GM21423 (cell line): ENCODE measurements at regions not wholly inside any gene's neighbourhood (a gene's known extent, or its start where the extent isn't known, plus 50 kb on each side); places are given as distances from the start of the nearest gene placed in this dataset.

Source experiments
- ATAC-seq: cut with Tn5 transposase; IDR thresholded peaks from one replicate; pipeline ENCODE4 v1.9.1; 2021; ENCODE audit warnings: mild to moderate bottlenecking, moderate library complexity; ENCODE audit not compliant: unreplicated experiment

GRCh38 chr9:6703898-6704639 lies 53.7 kb upstream of the KDM4C start:
- ATAC-seq = peak; percentile 86

- no peak for ATAC-seq
Observed at GRCh38 chr9:6702707-6703106, 55.1 kb upstream of the KDM4C start.

GRCh38 chr9:6696178-6696577 lies 50.6 kb upstream of the GLDC start:
- no peak for ATAC-seq

GRCh38 chr9:6695121-6695814 lies 49.7 kb upstream of the GLDC start:
- ATAC-seq = no peak
